ENCODE measurements at regions not wholly inside any gene's neighbourhood (a gene's known extent, or its start where the extent isn't known, plus 50 kb on each side); places are given as distances from the start of the nearest gene placed in this dataset.

DNA sequence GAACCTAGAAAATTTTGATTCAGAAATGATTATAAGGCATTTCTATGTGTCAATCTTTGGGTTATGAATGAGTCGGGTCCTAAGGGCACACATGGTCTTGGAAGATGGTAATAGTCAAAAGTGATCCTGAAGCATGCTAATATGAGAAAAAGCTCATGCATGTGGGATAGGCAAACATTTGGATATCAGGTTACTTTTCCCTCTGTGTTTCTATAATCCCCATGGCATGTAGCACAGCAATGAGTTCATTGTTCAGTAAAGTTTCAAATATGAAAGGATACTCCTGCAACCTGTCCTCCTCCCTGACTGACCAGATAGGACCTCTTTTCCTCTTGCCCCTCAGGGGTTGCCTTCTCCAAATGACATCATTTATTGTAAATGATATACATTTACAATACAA lies 249.9 kb upstream of the MON1B start:
- TF ChIP-seq, protein P1, sequence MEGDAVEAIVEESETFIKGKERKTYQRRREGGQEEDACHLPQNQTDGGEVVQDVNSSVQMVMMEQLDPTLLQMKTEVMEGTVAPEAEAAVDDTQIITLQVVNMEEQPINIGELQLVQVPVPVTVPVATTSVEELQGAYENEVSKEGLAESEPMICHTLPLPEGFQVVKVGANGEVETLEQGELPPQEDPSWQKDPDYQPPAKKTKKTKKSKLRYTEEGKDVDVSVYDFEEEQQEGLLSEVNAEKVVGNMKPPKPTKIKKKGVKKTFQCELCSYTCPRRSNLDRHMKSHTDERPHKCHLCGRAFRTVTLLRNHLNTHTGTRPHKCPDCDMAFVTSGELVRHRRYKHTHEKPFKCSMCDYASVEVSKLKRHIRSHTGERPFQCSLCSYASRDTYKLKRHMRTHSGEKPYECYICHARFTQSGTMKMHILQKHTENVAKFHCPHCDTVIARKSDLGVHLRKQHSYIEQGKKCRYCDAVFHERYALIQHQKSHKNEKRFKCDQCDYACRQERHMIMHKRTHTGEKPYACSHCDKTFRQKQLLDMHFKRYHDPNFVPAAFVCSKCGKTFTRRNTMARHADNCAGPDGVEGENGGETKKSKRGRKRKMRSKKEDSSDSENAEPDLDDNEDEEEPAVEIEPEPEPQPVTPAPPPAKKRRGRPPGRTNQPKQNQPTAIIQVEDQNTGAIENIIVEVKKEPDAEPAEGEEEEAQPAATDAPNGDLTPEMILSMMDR (IDR thresholded peaks at IDR 0.05; ENCODE audit: poor library complexity), result no peak
- TF ChIP-seq EZH2 (IDR thresholded peaks at IDR 0.05; ENCODE audit: borderline replicate concordance), result no peak

All from hepatocyte (in vitro differentiated cells).